Activated CD4-positive, alpha-beta T cell treated with anti-CD3 and anti-CD28 coated beads, Interleukin-2, amount 10 ng/mL, durations not matched to agents 7 days and 5 days (primary cell): ENCODE measurements at regions not wholly inside any gene's neighbourhood (a gene's known extent, or its start where the extent isn't known, plus 50 kb on each side); places are given as distances from the start of the nearest gene placed in this dataset.
"Not testable (repeated sequence)": the region's sequence is repeated elsewhere in the genome, so short reads cannot be mapped to it uniquely, and the experiment has no call there.

Experiments
- CTCF ChIA-PET: fragments of 350-600 bp; sonication (Branson Sonifier 250); formaldehyde crosslinking; loops from one replicate; lab custom pipeline; 2021; ENCODE audit warnings: antibody characterized with exemption; lab: Charles Lee
- POLR2A ChIA-PET: fragments of 350-600 bp; sonication (Branson Sonifier 250); formaldehyde crosslinking; loops from one replicate; lab custom pipeline; 2021; ENCODE audit warnings: antibody characterized with exemption; lab: Charles Lee
- DNase-seq: peaks from one replicate; pipeline ENCODE4 v3.0.0-alpha.2; 2020
- H3K27ac Mint-ChIP-seq: one replicate; pipeline ENCODE4 v1.8.0; 2021; ENCODE audit warnings: mild to moderate bottlenecking, moderate library complexity, mixed read lengths
- H3K27me3 Mint-ChIP-seq: one replicate; pipeline ENCODE4 v1.8.0; 2021; ENCODE audit warnings: mixed read lengths
- H3K36me3 Mint-ChIP-seq: one replicate; pipeline ENCODE4 v1.8.0; 2021; ENCODE audit warnings: low read depth, mixed read lengths
- H3K4me1 Mint-ChIP-seq: one replicate; pipeline ENCODE4 v1.8.0; 2021; ENCODE audit warnings: mixed read lengths
- H3K4me3 Mint-ChIP-seq: one replicate; pipeline ENCODE4 v1.8.0; 2021; ENCODE audit warnings: mild to moderate bottlenecking, moderate library complexity, mixed read lengths
- H3K9me3 Mint-ChIP-seq: one replicate; pipeline ENCODE4 v1.8.0; 2021; ENCODE audit warnings: mixed read lengths

- no peak overlapping the region for H3K27ac Mint-ChIP-seq
- H3K27me3 Mint-ChIP-seq: peaks cover 3% of the 10 kb centered on the region
- H3K4me1 Mint-ChIP-seq: no peaks in the 10 kb centered on the region
- H3K9me3 Mint-ChIP-seq: peaks cover 8% of the 10 kb centered on the region
- no peak for DNase-seq
- POLR2A ChIA-PET: no interaction called here
- H3K4me3 Mint-ChIP-seq: no peak overlapping the region
- CTCF ChIA-PET: no interaction called here
- no peaks in the 10 kb centered on the region for H3K36me3 Mint-ChIP-seq
Measured at GRCh38 chr10:17538941-17539340, 78.2 kb downstream of the HACD1 start.

- DNase-seq: no peak
- Mint-ChIP-seq H3K27ac (no peak overlapping the region), H3K36me3 (no peaks in the 10 kb centered on the region), H3K9me3 (peaks cover 5% of the 10 kb centered on the region), H3K4me1 (no peaks in the 10 kb centered on the region), H3K27me3 (peaks cover 3% of the 10 kb centered on the region), H3K4me3 (no peak overlapping the region)
- CTCF ChIA-PET: no interaction called here
- POLR2A ChIA-PET: no interaction called here
Measured at GRCh38 chr10:17537281-17537680, 79.9 kb downstream of the HACD1 start.

- POLR2A ChIA-PET: no interaction called here
- Mint-ChIP-seq H3K4me1 (no peaks in the 10 kb centered on the region), H3K9me3 (peaks cover 5% of the 10 kb centered on the region), H3K36me3 (no peaks in the 10 kb centered on the region), H3K27me3 (peaks cover 3% of the 10 kb centered on the region), H3K4me3 (no peak overlapping the region), H3K27ac (no peak overlapping the region)
- CTCF ChIA-PET: no interaction called here
- no peak for DNase-seq
Measured at GRCh38 chr10:17536221-17536620, 81.0 kb downstream of the HACD1 start.

- peaks cover under 1% of the 10 kb centered on the region for H3K9me3 Mint-ChIP-seq
- ChIA-PET POLR2A (no interaction called here), CTCF (no interaction called here)
- H3K27ac Mint-ChIP-seq: no peak overlapping the region
- no peak overlapping the region for H3K4me3 Mint-ChIP-seq
- DNase-seq: no peak
- H3K27me3 Mint-ChIP-seq: peaks cover 3% of the 10 kb centered on the region
- H3K4me1 Mint-ChIP-seq: no peaks in the 10 kb centered on the region
- no peaks in the 10 kb centered on the region for H3K36me3 Mint-ChIP-seq
Measured at GRCh38 chr10:17533731-17534130, 79.3 kb upstream of the ST8SIA6 start.

- DNase-seq: no peak
- no peaks in the 10 kb centered on the region for H3K36me3 Mint-ChIP-seq
- peaks cover 1% of the 10 kb centered on the region for H3K27me3 Mint-ChIP-seq
- POLR2A ChIA-PET: interaction anchor here (0.7 kb wide), 1 partner anchor 30 kb away, joined by 3 read pairs; no protein-coding TSS in a partner anchor
- no peaks in the 10 kb centered on the region for H3K4me1 Mint-ChIP-seq
- CTCF ChIA-PET: no interaction called here
- H3K4me3 Mint-ChIP-seq: no peak overlapping the region
- no peak overlapping the region for H3K27ac Mint-ChIP-seq
- no peaks in the 10 kb centered on the region for H3K9me3 Mint-ChIP-seq
Measured at GRCh38 chr10:17528306-17528862, 74.0 kb upstream of the ST8SIA6 start.

- no peak overlapping the region for H3K27ac Mint-ChIP-seq
- POLR2A ChIA-PET: no interaction called here
- H3K4me3 Mint-ChIP-seq: no peak overlapping the region
- H3K9me3 Mint-ChIP-seq: no peaks in the 10 kb centered on the region
- H3K4me1 Mint-ChIP-seq: no peaks in the 10 kb centered on the region
- DNase-seq: no peak
- CTCF ChIA-PET: no interaction called here
- H3K36me3 Mint-ChIP-seq: no peaks in the 10 kb centered on the region
- peaks cover 3% of the 10 kb centered on the region for H3K27me3 Mint-ChIP-seq
Measured at GRCh38 chr10:17527514-17528146, 73.2 kb upstream of the ST8SIA6 start.

- CTCF ChIA-PET, H3K27ac Mint-ChIP-seq, H3K36me3 Mint-ChIP-seq, H3K4me3 Mint-ChIP-seq, DNase-seq, H3K9me3 Mint-ChIP-seq, H3K27me3 Mint-ChIP-seq, POLR2A ChIA-PET, H3K4me1 Mint-ChIP-seq: not testable (repeated sequence)
Measured at GRCh38 chr10:17526571-17526970, 72.2 kb upstream of the ST8SIA6 start.

- H3K4me3 Mint-ChIP-seq: no peak overlapping the region
- H3K27me3 Mint-ChIP-seq: peaks cover 10% of the 10 kb centered on the region
- H3K9me3 Mint-ChIP-seq: peaks cover 3% of the 10 kb centered on the region
- H3K4me1 Mint-ChIP-seq: no peaks in the 10 kb centered on the region
- H3K27ac Mint-ChIP-seq: no peak overlapping the region
- POLR2A ChIA-PET: no interaction called here
- H3K36me3 Mint-ChIP-seq: no peaks in the 10 kb centered on the region
- DNase-seq: no peak
- CTCF ChIA-PET: no interaction called here
Measured at GRCh38 chr10:17523917-17524316, 69.5 kb upstream of the ST8SIA6 start.

- H3K36me3 Mint-ChIP-seq: no peaks in the 10 kb centered on the region
- no peak overlapping the region for H3K27ac Mint-ChIP-seq
- DNase-seq: no peak
- H3K4me3 Mint-ChIP-seq: no peak overlapping the region
- CTCF ChIA-PET: no interaction called here
- peaks cover 10% of the 10 kb centered on the region for H3K27me3 Mint-ChIP-seq
- POLR2A ChIA-PET: no interaction called here
- no peaks in the 10 kb centered on the region for H3K4me1 Mint-ChIP-seq
- peaks cover 3% of the 10 kb centered on the region for H3K9me3 Mint-ChIP-seq
Measured at GRCh38 chr10:17523246-17523753, 68.9 kb upstream of the ST8SIA6 start.

GRCh38 chr10:17522269-17522668, 67.9 kb upstream of the ST8SIA6 start:
- H3K27ac Mint-ChIP-seq, H3K36me3 Mint-ChIP-seq, DNase-seq, H3K4me1 Mint-ChIP-seq, H3K4me3 Mint-ChIP-seq, CTCF ChIA-PET, H3K9me3 Mint-ChIP-seq, POLR2A ChIA-PET: not testable (repeated sequence)
- peaks cover 13% of the 10 kb centered on the region for H3K27me3 Mint-ChIP-seq

GRCh38 chr10:17519457-17519856, 65.1 kb upstream of the ST8SIA6 start:
- Mint-ChIP-seq H3K4me1 (no peaks in the 10 kb centered on the region), H3K27ac (no peak overlapping the region), H3K27me3 (peaks cover 13% of the 10 kb centered on the region), H3K4me3 (no peak overlapping the region), H3K9me3 (peaks cover 8% of the 10 kb centered on the region), H3K36me3 (no peaks in the 10 kb centered on the region)
- no peak for DNase-seq
- POLR2A ChIA-PET: no interaction called here
- CTCF ChIA-PET: no interaction called here

GRCh38 chr10:17518338-17518737, 63.9 kb upstream of the ST8SIA6 start:
- Mint-ChIP-seq H3K36me3 (no peaks in the 10 kb centered on the region), H3K27me3 (peaks cover 12% of the 10 kb centered on the region), H3K9me3 (peaks cover 8% of the 10 kb centered on the region), H3K4me3 (no peak overlapping the region), H3K27ac (no peak overlapping the region), H3K4me1 (no peaks in the 10 kb centered on the region)
- ChIA-PET POLR2A (no interaction called here), CTCF (no interaction called here)
- no peak for DNase-seq

- ChIA-PET CTCF (interaction anchor here (1.4 kb wide), 1 partner anchor 19 kb away, joined by 4 read pairs; no protein-coding TSS in a partner anchor), POLR2A (no interaction called here)
- Mint-ChIP-seq H3K4me3 (no peak overlapping the region), H3K27ac (no peak overlapping the region), H3K4me1 (peaks cover 8% of the 10 kb centered on the region), H3K9me3 (peaks cover 5% of the 10 kb centered on the region), H3K27me3 (peaks cover 5% of the 10 kb centered on the region), H3K36me3 (no peaks in the 10 kb centered on the region)
- no peak for DNase-seq
Measured at GRCh38 chr10:17516376-17516775, 62.0 kb upstream of the ST8SIA6 start.
